ENCODE measurements at regions not wholly inside any gene's neighbourhood (a gene's known extent, or its start where the extent isn't known, plus 50 kb on each side); places are given as distances from the start of the nearest gene placed in this dataset.

DNA sequence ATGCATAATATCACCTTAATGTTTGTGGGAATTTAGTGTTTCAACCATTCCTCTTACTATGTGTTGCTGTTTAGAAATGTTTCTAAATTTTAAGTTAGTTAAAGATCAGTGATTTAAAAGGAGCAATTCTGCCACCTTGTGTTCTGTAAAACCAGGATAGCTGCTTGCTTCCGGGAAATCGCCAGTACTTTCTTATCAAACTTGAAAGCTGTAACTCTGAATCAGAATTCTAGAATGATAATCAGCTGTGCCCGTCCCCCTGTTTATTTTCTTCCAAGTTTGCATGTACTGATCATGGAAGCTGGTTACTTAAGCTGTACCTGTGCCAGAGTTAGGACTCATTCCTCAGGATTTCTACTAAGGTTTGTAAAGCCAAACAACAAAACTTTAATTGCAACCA is 656.4 kb downstream of the LTN1 start:
- intact Hi-C loops (cut with micrococcal nuclease) = loop anchor here (2.0 to 10.0 kb wide), 2 partner anchors 408 to 1488 kb away; no protein-coding TSS in a partner anchor

DNA sequence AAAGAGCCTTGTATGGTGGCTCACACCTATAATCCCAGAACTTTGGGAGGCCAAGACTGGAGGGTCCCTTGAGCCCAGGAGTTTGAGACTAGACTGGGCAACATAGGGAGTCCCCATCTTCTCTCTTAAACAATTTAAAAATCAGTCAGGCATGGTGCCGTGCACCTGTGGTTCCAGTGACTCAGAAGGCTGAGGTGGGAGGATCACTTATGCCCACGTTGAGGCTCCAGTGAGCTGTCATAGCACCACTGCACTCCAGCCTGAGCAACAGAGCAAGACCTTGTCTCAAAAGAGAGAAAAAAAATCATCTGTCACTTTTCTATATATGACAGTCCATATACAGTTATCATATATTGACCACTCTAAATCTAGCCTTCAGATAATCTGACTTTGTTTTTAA is 658.3 kb downstream of the LTN1 start:
- H3K4me1 Mint-ChIP-seq = no peaks in the 10 kb centered on the region
- TF ChIP-seq, protein P1, sequence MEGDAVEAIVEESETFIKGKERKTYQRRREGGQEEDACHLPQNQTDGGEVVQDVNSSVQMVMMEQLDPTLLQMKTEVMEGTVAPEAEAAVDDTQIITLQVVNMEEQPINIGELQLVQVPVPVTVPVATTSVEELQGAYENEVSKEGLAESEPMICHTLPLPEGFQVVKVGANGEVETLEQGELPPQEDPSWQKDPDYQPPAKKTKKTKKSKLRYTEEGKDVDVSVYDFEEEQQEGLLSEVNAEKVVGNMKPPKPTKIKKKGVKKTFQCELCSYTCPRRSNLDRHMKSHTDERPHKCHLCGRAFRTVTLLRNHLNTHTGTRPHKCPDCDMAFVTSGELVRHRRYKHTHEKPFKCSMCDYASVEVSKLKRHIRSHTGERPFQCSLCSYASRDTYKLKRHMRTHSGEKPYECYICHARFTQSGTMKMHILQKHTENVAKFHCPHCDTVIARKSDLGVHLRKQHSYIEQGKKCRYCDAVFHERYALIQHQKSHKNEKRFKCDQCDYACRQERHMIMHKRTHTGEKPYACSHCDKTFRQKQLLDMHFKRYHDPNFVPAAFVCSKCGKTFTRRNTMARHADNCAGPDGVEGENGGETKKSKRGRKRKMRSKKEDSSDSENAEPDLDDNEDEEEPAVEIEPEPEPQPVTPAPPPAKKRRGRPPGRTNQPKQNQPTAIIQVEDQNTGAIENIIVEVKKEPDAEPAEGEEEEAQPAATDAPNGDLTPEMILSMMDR (IDR thresholded peaks at IDR 0.05) = no peak
- ATAC-seq (ENCODE audit: low read depth) (no peak), DNase-seq (no peak)
- no peak overlapping the region for H3K4me3 Mint-ChIP-seq
- ChIA-PET POLR2A (no interaction called here), CTCF (no interaction called here)
- H3K27ac Mint-ChIP-seq = no peak overlapping the region
- intact Hi-C loops (cut with micrococcal nuclease) = loop anchor here (10.0 kb wide), 1 partner anchor 410 kb away; no protein-coding TSS in a partner anchor
- no peaks in the 10 kb centered on the region for H3K9me3 Mint-ChIP-seq
- H3K36me3 Mint-ChIP-seq (ENCODE audit: low read depth) = no peaks in the 10 kb centered on the region
- H3K27me3 Mint-ChIP-seq = no peaks in the 10 kb centered on the region

More for the DNA sequence above, 656.4 kb downstream of the LTN1 start:
- Mint-ChIP-seq H3K27ac (no peak overlapping the region), H3K27me3 (no peaks in the 10 kb centered on the region), H3K9me3 (no peaks in the 10 kb centered on the region), H3K4me1 (no peaks in the 10 kb centered on the region), H3K36me3 (ENCODE audit: low read depth) (no peaks in the 10 kb centered on the region), H3K4me3 (no peak overlapping the region)
- TF ChIP-seq, protein P1 (IDR thresholded peaks at IDR 0.05) = no peak
- CTCF ChIA-PET = no interaction called here
- ATAC-seq (ENCODE audit: low read depth) (no peak), DNase-seq (no peak)
- POLR2A ChIA-PET = no interaction called here

DNA sequence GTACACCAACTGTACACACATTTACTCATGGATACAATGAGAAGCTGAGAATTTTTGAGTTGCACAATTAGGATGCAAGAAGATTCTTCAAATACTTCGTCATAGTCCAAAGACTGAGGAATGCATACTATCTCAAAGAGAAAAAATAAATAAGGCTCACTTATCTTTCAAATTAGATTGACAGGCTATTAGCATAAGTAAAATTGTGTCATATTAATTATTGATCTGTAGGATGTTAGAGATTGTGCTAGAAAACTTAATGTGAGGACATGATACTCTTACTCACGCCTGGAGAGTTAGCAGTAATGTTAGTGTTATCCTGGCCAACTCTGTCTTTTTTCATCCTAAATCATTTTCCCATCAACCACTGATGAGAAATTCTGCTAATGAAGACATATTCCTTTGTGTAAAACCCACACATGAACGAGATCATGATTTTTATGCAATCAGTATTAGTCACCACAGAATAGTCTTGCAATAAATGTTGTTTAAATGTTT is 659.0 kb downstream of the LTN1 start:
- CTCF ChIA-PET = no interaction called here
- Mint-ChIP-seq H3K27me3 (no peaks in the 10 kb centered on the region), H3K36me3 (ENCODE audit: low read depth) (no peaks in the 10 kb centered on the region), H3K4me3 (no peak overlapping the region), H3K4me1 (no peaks in the 10 kb centered on the region), H3K27ac (no peak overlapping the region), H3K9me3 (no peaks in the 10 kb centered on the region)
- TF ChIP-seq, protein P1 (IDR thresholded peaks at IDR 0.05) = no peak
- intact Hi-C loops (cut with micrococcal nuclease) = loop anchor here (10.0 kb wide), 1 partner anchor 411 kb away; no protein-coding TSS in a partner anchor
- ATAC-seq (ENCODE audit: low read depth) (no peak), DNase-seq (no peak)
- POLR2A ChIA-PET = no interaction called here

DNA sequence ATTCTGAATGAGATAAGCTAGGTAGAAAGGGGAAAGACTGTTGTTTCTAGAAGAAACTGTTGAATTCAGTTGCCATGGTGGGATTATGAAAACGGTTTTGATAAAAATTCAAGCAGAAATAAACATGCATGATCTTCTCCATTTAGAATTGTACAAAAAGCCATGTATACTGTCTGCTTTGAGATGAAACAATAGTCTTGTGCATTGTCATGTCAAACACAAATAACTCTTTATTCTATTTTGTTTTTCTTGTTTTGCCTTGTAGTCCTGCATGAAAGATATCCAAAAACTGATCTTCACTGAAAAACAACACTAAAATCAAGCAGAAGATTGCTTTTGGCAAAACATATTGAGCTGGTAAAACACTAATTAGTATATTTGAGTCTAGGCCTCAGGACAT is 659.9 kb downstream of the LTN1 start:
- H3K4me3 Mint-ChIP-seq = no peak overlapping the region
- no peak for DNase-seq
- H3K4me1 Mint-ChIP-seq = no peaks in the 10 kb centered on the region
- POLR2A ChIA-PET = no interaction called here
- H3K27ac Mint-ChIP-seq = no peak overlapping the region
- TF ChIP-seq, protein P1 (IDR thresholded peaks at IDR 0.05) = no peak
- intact Hi-C loops (cut with micrococcal nuclease) = loop anchor here (10.0 kb wide), 1 partner anchor 412 kb away; no protein-coding TSS in a partner anchor
- H3K36me3 Mint-ChIP-seq (ENCODE audit: low read depth) = no peaks in the 10 kb centered on the region
- no peaks in the 10 kb centered on the region for H3K27me3 Mint-ChIP-seq
- no peak for ATAC-seq (ENCODE audit: low read depth)
- CTCF ChIA-PET = no interaction called here
- no peaks in the 10 kb centered on the region for H3K9me3 Mint-ChIP-seq

DNA sequence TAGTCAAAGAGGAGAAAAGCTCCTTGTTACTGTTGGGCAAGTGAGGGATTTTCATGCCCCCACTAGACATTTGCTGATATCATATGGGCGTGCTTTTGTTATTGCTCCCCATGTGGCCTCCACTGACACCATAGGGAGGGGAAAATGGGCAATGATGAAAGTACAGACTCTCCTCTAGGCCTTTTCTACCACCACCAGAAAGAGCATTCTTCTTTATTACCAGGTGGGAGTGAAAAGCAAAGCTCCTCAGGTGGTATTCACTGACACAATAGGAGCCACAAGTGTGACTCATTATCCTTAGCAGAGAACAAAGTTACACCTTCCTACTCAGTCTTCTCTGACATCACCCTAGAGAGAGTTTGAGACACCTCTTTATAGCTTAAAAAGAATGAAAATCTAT is 667.1 kb downstream of the LTN1 start:
- ChIA-PET POLR2A (no interaction called here), CTCF (no interaction called here)
- H3K9me3 Mint-ChIP-seq = peaks cover 14% of the 10 kb centered on the region
- H3K27me3 Mint-ChIP-seq = no peaks in the 10 kb centered on the region
- no peak for ATAC-seq (ENCODE audit: low read depth)
- DNase-seq = no peak
- no peak overlapping the region for H3K27ac Mint-ChIP-seq
- intact Hi-C loops (cut with micrococcal nuclease) = no loop called here
- no peaks in the 10 kb centered on the region for H3K36me3 Mint-ChIP-seq (ENCODE audit: low read depth)
- H3K4me3 Mint-ChIP-seq = no peak overlapping the region
- TF ChIP-seq, protein P1 (IDR thresholded peaks at IDR 0.05) = no peak
- H3K4me1 Mint-ChIP-seq = no peaks in the 10 kb centered on the region

All from activated B cell treated with CpG ODN at 0.5 μM for 24 hours (primary cell).